Tibial nerve (tissue), 3 donors: ENCODE measurements at regions not wholly inside any gene's neighbourhood (a gene's known extent, or its start where the extent isn't known, plus 50 kb on each side); places are given as distances from the start of the nearest gene placed in this dataset.

Experiments
- POLR2A ChIP-seq, 2 donors: fragments of 450-650 bp; IDR thresholded peaks; one replicate each; pipeline ENCODE4 v1.6.1; 2017; ENCODE audit warnings: antibody characterized with exemption in 2 of 2, mild to moderate bottlenecking in 2 of 2, moderate library complexity in 2 of 2
- TF ChIP-seq, protein P1 (sequence below), 5 experiments: fragments of 200-600 bp in 3 of 5; fragments of 450-650 bp in 2 of 5; sonication (generic) in 3 of 5; IDR thresholded peaks; one replicate each; pipeline ENCODE4 v1.5.1; 2016 to 2019; ENCODE audit warnings: antibody characterized with exemption in 5 of 5, mild to moderate bottlenecking in 3 of 5, moderate library complexity in 2 of 5

DNA sequence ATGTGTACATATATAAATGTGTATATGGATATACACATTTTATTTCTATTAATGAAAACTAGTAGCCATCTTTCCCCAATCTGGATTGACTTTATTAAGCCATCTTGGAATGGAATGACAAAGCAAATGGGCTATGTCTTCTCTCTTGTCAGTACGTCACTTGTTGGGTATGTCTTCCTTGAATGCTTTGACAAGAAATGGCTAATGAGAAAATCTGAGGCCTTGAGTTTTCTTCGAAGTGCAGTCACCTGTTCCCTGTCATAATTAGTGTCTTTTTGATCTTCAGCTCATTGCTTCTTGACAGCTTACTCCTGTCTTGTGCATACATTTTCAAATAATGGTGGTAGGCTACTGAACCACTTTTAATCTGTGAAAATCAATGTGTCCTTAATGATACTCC lies 243.2 kb upstream of the RGMB start:
- no peak for TF ChIP-seq POLR2A (IDR thresholded peaks at IDR 0.05)
- TF ChIP-seq, protein P1, sequence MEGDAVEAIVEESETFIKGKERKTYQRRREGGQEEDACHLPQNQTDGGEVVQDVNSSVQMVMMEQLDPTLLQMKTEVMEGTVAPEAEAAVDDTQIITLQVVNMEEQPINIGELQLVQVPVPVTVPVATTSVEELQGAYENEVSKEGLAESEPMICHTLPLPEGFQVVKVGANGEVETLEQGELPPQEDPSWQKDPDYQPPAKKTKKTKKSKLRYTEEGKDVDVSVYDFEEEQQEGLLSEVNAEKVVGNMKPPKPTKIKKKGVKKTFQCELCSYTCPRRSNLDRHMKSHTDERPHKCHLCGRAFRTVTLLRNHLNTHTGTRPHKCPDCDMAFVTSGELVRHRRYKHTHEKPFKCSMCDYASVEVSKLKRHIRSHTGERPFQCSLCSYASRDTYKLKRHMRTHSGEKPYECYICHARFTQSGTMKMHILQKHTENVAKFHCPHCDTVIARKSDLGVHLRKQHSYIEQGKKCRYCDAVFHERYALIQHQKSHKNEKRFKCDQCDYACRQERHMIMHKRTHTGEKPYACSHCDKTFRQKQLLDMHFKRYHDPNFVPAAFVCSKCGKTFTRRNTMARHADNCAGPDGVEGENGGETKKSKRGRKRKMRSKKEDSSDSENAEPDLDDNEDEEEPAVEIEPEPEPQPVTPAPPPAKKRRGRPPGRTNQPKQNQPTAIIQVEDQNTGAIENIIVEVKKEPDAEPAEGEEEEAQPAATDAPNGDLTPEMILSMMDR (IDR thresholded peaks at IDR 0.05): no peak
